GM12892 (cell line): ENCODE measurements at regions not wholly inside any gene's neighbourhood (a gene's known extent, or its start where the extent isn't known, plus 50 kb on each side); places are given as distances from the start of the nearest gene placed in this dataset.
"Not testable (repeated sequence)": the region's sequence is repeated elsewhere in the genome, so short reads cannot be mapped to it uniquely, and the experiment has no call there.

Experiments used
- POLR2A ChIP-seq: IDR thresholded peaks from 2 replicates; pipeline ENCODE4 v1.6.1; 2011; ENCODE audit warnings: low read depth, low read length, control low read depth
- POLR2AphosphoS5 ChIP-seq: IDR thresholded peaks from 2 replicates; pipeline ENCODE4 v1.6.1; 2011; ENCODE audit warnings: low read depth, low read length, control low read depth

DNA sequence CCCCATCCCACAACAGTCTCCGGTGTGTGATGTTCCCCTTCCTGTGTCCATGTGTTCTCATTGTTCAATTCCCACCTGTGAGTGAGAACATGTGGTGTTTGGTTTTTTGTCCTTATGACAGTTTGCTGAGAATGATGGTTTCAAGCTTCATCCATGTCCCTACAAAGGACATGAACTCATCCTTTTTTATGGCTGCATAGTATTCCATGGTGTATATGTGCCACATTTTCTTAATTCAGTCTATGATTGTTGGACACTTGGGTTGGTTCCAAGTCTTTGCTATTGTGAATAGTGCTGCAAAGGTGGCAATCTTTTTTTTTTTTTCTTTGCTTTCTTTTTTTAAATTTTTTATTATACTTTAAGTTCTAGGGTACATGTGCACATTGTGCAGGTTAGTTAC lies 406.7 kb upstream of the ATP5MC3 start:
- not testable (repeated sequence) for TF ChIP-seq POLR2A, POLR2AphosphoS5
